GDM1 (cell line): ENCODE measurements at regions not wholly inside any gene's neighbourhood (a gene's known extent, or its start where the extent isn't known, plus 50 kb on each side); places are given as distances from the start of the nearest gene placed in this dataset.

Experiments used
- DNase-seq: peaks from one replicate; lab custom pipeline; 2025; lab: John Stamatoyannopoulos, UW

- DNase-seq: no peak
These were observed 307.7 kb upstream of the PKN2 start for GRCh38 chr1:88376421-88376820.

GRCh38 chr1:88378560-88378959, 305.5 kb upstream of the PKN2 start:
- DNase-seq: no peak

GRCh38 chr1:88394958-88395357, 289.1 kb upstream of the PKN2 start:
- no peak for DNase-seq

GRCh38 chr1:88398338-88398737, 285.7 kb upstream of the PKN2 start:
- no peak for DNase-seq

GRCh38 chr1:88399690-88400089, 284.4 kb upstream of the PKN2 start:
- no peak for DNase-seq

GRCh38 chr1:88401313-88401712, 282.8 kb upstream of the PKN2 start:
- no peak for DNase-seq

- DNase-seq: no peak
These were observed 279.5 kb upstream of the PKN2 start for GRCh38 chr1:88404582-88404981.

- no peak for DNase-seq
These were observed 276.8 kb upstream of the PKN2 start for GRCh38 chr1:88407248-88407647.

- DNase-seq: no peak
These were observed 262.1 kb upstream of the PKN2 start for GRCh38 chr1:88421997-88422396.

GRCh38 chr1:88433556-88433955, 250.5 kb upstream of the PKN2 start:
- DNase-seq: no peak

- DNase-seq: no peak
These were observed 249.2 kb upstream of the PKN2 start for GRCh38 chr1:88434836-88435235.

- DNase-seq: no peak
These were observed 243.1 kb upstream of the PKN2 start for GRCh38 chr1:88441022-88441421.

GRCh38 chr1:88451856-88452255, 232.2 kb upstream of the PKN2 start:
- DNase-seq: no peak

GRCh38 chr1:88453295-88453694, 230.8 kb upstream of the PKN2 start:
- no peak for DNase-seq

- DNase-seq: no peak
These were observed 229.3 kb upstream of the PKN2 start for GRCh38 chr1:88454781-88455180.

- no peak for DNase-seq
These were observed 228.3 kb upstream of the PKN2 start for GRCh38 chr1:88455621-88456256.

- DNase-seq: no peak
These were observed 226.9 kb upstream of the PKN2 start for GRCh38 chr1:88457197-88457596.

GRCh38 chr1:88461007-88461406, 223.1 kb upstream of the PKN2 start:
- DNase-seq: no peak

- no peak for DNase-seq
These were observed 222.0 kb upstream of the PKN2 start for GRCh38 chr1:88462096-88462487.

- no peak for DNase-seq
These were observed 221.4 kb upstream of the PKN2 start for GRCh38 chr1:88462488-88463261.

GRCh38 chr1:88463401-88463985, 220.6 kb upstream of the PKN2 start:
- DNase-seq: no peak

- no peak for DNase-seq
These were observed 218.1 kb upstream of the PKN2 start for GRCh38 chr1:88466011-88466410.

- DNase-seq: no peak
These were observed 217.0 kb upstream of the PKN2 start for GRCh38 chr1:88466899-88467580.
